ENCODE measurements at regions not wholly inside any gene's neighbourhood (a gene's known extent, or its start where the extent isn't known, plus 50 kb on each side); places are given as distances from the start of the nearest gene placed in this dataset.

- no peak for TF ChIP-seq CTCF (IDR thresholded peaks at IDR 0.05)
- TF ChIP-seq POLR2A (IDR thresholded peaks at IDR 0.05) = no peak
Measured at GRCh38 chr2:156680266-156680665, 244.1 kb downstream of the GPD2 start.
